Thyroid gland (tissue), 4 donors: ENCODE measurements at regions not wholly inside any gene's neighbourhood (a gene's known extent, or its start where the extent isn't known, plus 50 kb on each side); places are given as distances from the start of the nearest gene placed in this dataset.

Experiments used
- POLR2A ChIP-seq, 2 donors: fragments of 450-650 bp; IDR thresholded peaks; one replicate each; pipeline ENCODE4 v1.6.1; 2017; ENCODE audit warnings: antibody characterized with exemption in 2 of 2, mild to moderate bottlenecking in 2 of 2, moderate library complexity in 1 of 2
- TF ChIP-seq, protein P1 (sequence below), 6 experiments: fragments of 200-600 bp in 3 of 6; fragments of 450-650 bp in 3 of 6; sonication (generic) in 3 of 6; IDR thresholded peaks; one replicate each; pipeline ENCODE4 v1.5.1; 2016 to 2019; ENCODE audit warnings: antibody characterized with exemption in 6 of 6, mild to moderate bottlenecking in 2 of 6, inconsistent platforms in 1 of 6, moderate library complexity in 1 of 6

GRCh38 chr11:122273476-122274191, 157.6 kb upstream of the BLID start:
- TF ChIP-seq, protein P1, sequence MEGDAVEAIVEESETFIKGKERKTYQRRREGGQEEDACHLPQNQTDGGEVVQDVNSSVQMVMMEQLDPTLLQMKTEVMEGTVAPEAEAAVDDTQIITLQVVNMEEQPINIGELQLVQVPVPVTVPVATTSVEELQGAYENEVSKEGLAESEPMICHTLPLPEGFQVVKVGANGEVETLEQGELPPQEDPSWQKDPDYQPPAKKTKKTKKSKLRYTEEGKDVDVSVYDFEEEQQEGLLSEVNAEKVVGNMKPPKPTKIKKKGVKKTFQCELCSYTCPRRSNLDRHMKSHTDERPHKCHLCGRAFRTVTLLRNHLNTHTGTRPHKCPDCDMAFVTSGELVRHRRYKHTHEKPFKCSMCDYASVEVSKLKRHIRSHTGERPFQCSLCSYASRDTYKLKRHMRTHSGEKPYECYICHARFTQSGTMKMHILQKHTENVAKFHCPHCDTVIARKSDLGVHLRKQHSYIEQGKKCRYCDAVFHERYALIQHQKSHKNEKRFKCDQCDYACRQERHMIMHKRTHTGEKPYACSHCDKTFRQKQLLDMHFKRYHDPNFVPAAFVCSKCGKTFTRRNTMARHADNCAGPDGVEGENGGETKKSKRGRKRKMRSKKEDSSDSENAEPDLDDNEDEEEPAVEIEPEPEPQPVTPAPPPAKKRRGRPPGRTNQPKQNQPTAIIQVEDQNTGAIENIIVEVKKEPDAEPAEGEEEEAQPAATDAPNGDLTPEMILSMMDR (IDR thresholded peaks at IDR 0.05) = no peak
- TF ChIP-seq POLR2A (IDR thresholded peaks at IDR 0.05) = no peak
